HG02885 (cell line): ENCODE measurements at regions not wholly inside any gene's neighbourhood (a gene's known extent, or its start where the extent isn't known, plus 50 kb on each side); places are given as distances from the start of the nearest gene placed in this dataset.
"Not testable (repeated sequence)": the region's sequence is repeated elsewhere in the genome, so short reads cannot be mapped to it uniquely, and the experiment has no call there.

Experiments
- ATAC-seq: cut with Tn5 transposase; IDR thresholded peaks from one replicate; pipeline ENCODE4 v1.9.1; 2021; ENCODE audit warnings: mild to moderate bottlenecking; ENCODE audit not compliant: unreplicated experiment, poor library complexity

- ATAC-seq, result not testable (repeated sequence)
Observed at GRCh38 chr10:2896334-2896733, 171.0 kb upstream of the PFKP start.

GRCh38 chr10:2895594-2896196 lies 171.7 kb upstream of the PFKP start:
- ATAC-seq, result no peak

GRCh38 chr10:2893991-2894390 lies 173.4 kb upstream of the PFKP start:
- no peak for ATAC-seq

GRCh38 chr10:2893158-2893845 lies 174.0 kb upstream of the PFKP start:
- ATAC-seq, result no peak

GRCh38 chr10:2891770-2892124 lies 175.6 kb upstream of the PFKP start:
- ATAC-seq, result no peak

GRCh38 chr10:2891073-2891769 lies 176.1 kb upstream of the PFKP start:
- ATAC-seq, result no peak

- no peak for ATAC-seq
Observed at GRCh38 chr10:2890093-2890492, 177.3 kb upstream of the PFKP start.

GRCh38 chr10:2888403-2889004 lies 178.8 kb upstream of the PFKP start:
- ATAC-seq, result no peak

GRCh38 chr10:2887391-2888070 lies 179.8 kb upstream of the PFKP start:
- ATAC-seq, result no peak

GRCh38 chr10:2886662-2887061 lies 180.7 kb upstream of the PFKP start:
- ATAC-seq, result no peak

GRCh38 chr10:2885288-2886278 lies 181.8 kb upstream of the PFKP start:
- ATAC-seq, result no peak

GRCh38 chr10:2883983-2884540 lies 183.3 kb upstream of the PFKP start:
- not testable (repeated sequence) for ATAC-seq

- ATAC-seq, result no peak
Observed at GRCh38 chr10:2883238-2883637, 184.1 kb upstream of the PFKP start.

- no peak for ATAC-seq
Observed at GRCh38 chr10:2882628-2883027, 184.7 kb upstream of the PFKP start.

GRCh38 chr10:2881720-2882620 lies 185.4 kb upstream of the PFKP start:
- ATAC-seq, result no peak

GRCh38 chr10:2880050-2880449 lies 187.3 kb upstream of the PFKP start:
- not testable (repeated sequence) for ATAC-seq

- no peak for ATAC-seq
Observed at GRCh38 chr10:2878818-2879217, 188.5 kb upstream of the PFKP start.

- ATAC-seq, result no peak
Observed at GRCh38 chr10:2876032-2876431, 191.3 kb upstream of the PFKP start.
